ENCODE measurements at regions not wholly inside any gene's neighbourhood (a gene's known extent, or its start where the extent isn't known, plus 50 kb on each side); places are given as distances from the start of the nearest gene placed in this dataset.

- DNase-seq (ENCODE audit: extremely low read depth, low read depth) = no peak
- no peak for TF ChIP-seq CTCF (IDR thresholded peaks at IDR 0.05; ENCODE audit: low read depth, low read length)
Measured at GRCh38 chr1:96030312-96030711, 691.3 kb upstream of the PTBP2 start.

GRCh38 chr1:96034006-96034405, 687.6 kb upstream of the PTBP2 start:
- TF ChIP-seq CTCF (IDR thresholded peaks at IDR 0.05; ENCODE audit: low read depth, low read length) = no peak
- no peak for DNase-seq (ENCODE audit: extremely low read depth, low read depth)

- TF ChIP-seq CTCF (IDR thresholded peaks at IDR 0.05; ENCODE audit: low read depth, low read length) = no peak
- DNase-seq (ENCODE audit: extremely low read depth, low read depth) = no peak
Measured at GRCh38 chr1:96036763-96037162, 684.8 kb upstream of the PTBP2 start.

- no peak for TF ChIP-seq CTCF (IDR thresholded peaks at IDR 0.05; ENCODE audit: low read depth, low read length)
- no peak for DNase-seq (ENCODE audit: extremely low read depth, low read depth)
Measured at GRCh38 chr1:96038636-96039035, 682.9 kb upstream of the PTBP2 start.

GRCh38 chr1:96039910-96040309, 681.7 kb upstream of the PTBP2 start:
- no peak for DNase-seq (ENCODE audit: extremely low read depth, low read depth)
- TF ChIP-seq CTCF (IDR thresholded peaks at IDR 0.05; ENCODE audit: low read depth, low read length) = no peak

- DNase-seq (ENCODE audit: extremely low read depth, low read depth) = no peak
- no peak for TF ChIP-seq CTCF (IDR thresholded peaks at IDR 0.05; ENCODE audit: low read depth, low read length)
Measured at GRCh38 chr1:96041470-96041869, 680.1 kb upstream of the PTBP2 start.

- no peak for TF ChIP-seq CTCF (IDR thresholded peaks at IDR 0.05; ENCODE audit: low read depth, low read length)
Measured at GRCh38 chr1:96048572-96049212, 672.9 kb upstream of the PTBP2 start.

More at GRCh38 chr1:96048572-96049212, 672.9 kb upstream of the PTBP2 start:
- no peak for DNase-seq (ENCODE audit: extremely low read depth, low read depth)

All from AG09319 (cell line).